Common myeloid progenitor, CD34-positive (primary cell): ENCODE measurements at regions not wholly inside any gene's neighbourhood (a gene's known extent, or its start where the extent isn't known, plus 50 kb on each side); places are given as distances from the start of the nearest gene placed in this dataset.

Experiments used
- CTCF ChIA-PET: fragments of 350-600 bp; sonication (Branson Sonifier 250); formaldehyde crosslinking; loops from one replicate; lab custom pipeline; 2021; ENCODE audit warnings: antibody characterized with exemption; lab: Charles Lee
- POLR2A ChIA-PET: fragments of 350-600 bp; sonication (Branson Sonifier 250); formaldehyde crosslinking; loops from one replicate; lab custom pipeline; 2021; ENCODE audit warnings: antibody characterized with exemption; lab: Charles Lee
- DNase-seq, 3 donors: peaks; one replicate each; pipeline versions ENCODE4 v3.0.0 to v3.0.0-alpha.2; 2013
- H3K27ac ChIP-seq, 2 experiments: 1 replicate in 1 of 2; 2 replicates in 1 of 2; pipeline ENCODE4 v1.7.0; 2013; ENCODE audit warnings: inconsistent platforms in 2 of 2, low read length in 2 of 2, mild to moderate bottlenecking in 2 of 2, low read depth in 1 of 2, moderate library complexity in 1 of 2; ENCODE audit not compliant: severe bottlenecking in 2 of 2, insufficient read depth in 1 of 2, poor library complexity in 1 of 2
- H3K27me3 ChIP-seq, 5 experiments: replicated peaks in 2 of 5; 1 replicate in 3 of 5; 2 replicates in 2 of 5; pipeline versions ENCODE4 v1.6.1 to v1.7.0; 2013; ENCODE audit warnings: low read length in 4 of 5, mild to moderate bottlenecking in 2 of 5, moderate library complexity in 2 of 5, inconsistent platforms in 1 of 5; ENCODE audit not compliant: insufficient read depth in 5 of 5, control insufficient read depth in 4 of 5
- H3K36me3 ChIP-seq, 4 experiments: 1 replicate in 2 of 4; 2 replicates in 2 of 4; pipeline versions ENCODE4 v1.6.1 to v1.7.0; 2013; ENCODE audit warnings: low read length in 3 of 4, control low read depth in 1 of 4, mild to moderate bottlenecking in 1 of 4; ENCODE audit not compliant: control insufficient read depth in 4 of 4, insufficient read depth in 4 of 4
- H3K4me1 ChIP-seq, 4 experiments: 1 replicate in 3 of 4; 2 replicates in 1 of 4; pipeline versions ENCODE4 v1.6.1 to v1.7.1; 2013; ENCODE audit warnings: low read length in 3 of 4, mild to moderate bottlenecking in 3 of 4, control low read depth in 1 of 4, inconsistent platforms in 1 of 4, moderate library complexity in 1 of 4; ENCODE audit not compliant: control insufficient read depth in 4 of 4, insufficient read depth in 4 of 4; ENCODE audit errors: control extremely low read depth in 1 of 4
- H3K4me3 ChIP-seq, 7 experiments: 1 replicate in 4 of 7; 2 replicates in 3 of 7; pipeline versions ENCODE4 v1.5.1 to v1.7.0; 2013; ENCODE audit warnings: mild to moderate bottlenecking in 7 of 7, low read length in 6 of 7, moderate library complexity in 6 of 7, inconsistent platforms in 2 of 7, low read depth in 2 of 7, control low read depth in 1 of 7; ENCODE audit not compliant: insufficient read depth in 4 of 7, control insufficient read depth in 1 of 7; ENCODE audit errors: extremely low read depth in 1 of 7
- H3K9me3 ChIP-seq, 5 experiments: 1 replicate in 4 of 5; 2 replicates in 1 of 5; pipeline versions ENCODE4 v1.6.1 to v1.7.1; 2013; ENCODE audit warnings: low read length in 4 of 5, mild to moderate bottlenecking in 2 of 5, inconsistent platforms in 1 of 5, low read depth in 1 of 5, moderate library complexity in 1 of 5; ENCODE audit not compliant: control insufficient read depth in 4 of 5, insufficient read depth in 2 of 5; ENCODE audit errors: control extremely low read depth in 1 of 5
- WGBS: methylation state at CpG from one replicate; pipeline ENCODE4 v1.1.5; 2013; ENCODE audit not compliant: insufficient coverage; 5-methylcytosine and 5-hydroxymethylcytosine counted together

GRCh38 chr4:113837397-113837796 is 75.9 kb upstream of the CAMK2D start:
- Histone ChIP-seq H3K27me3 (no peaks in the 10 kb centered on the region), H3K36me3 (no peaks in the 10 kb centered on the region), H3K27ac (no peak overlapping the region), H3K9me3 (no peaks in the 10 kb centered on the region), H3K4me3 (no peak overlapping the region), H3K4me1 (peaks cover 0 to 27% (median 6%) of the 10 kb centered on the region in 4 experiments)
- ChIA-PET POLR2A (no interaction called here), CTCF (interaction anchor here (0.6 to 1.6 kb wide), 4 partner anchors 16 to 955 kb away, joined by 3 to 4 read pairs (median 3); no protein-coding TSS in a partner anchor)
- no CpG with 5 or more reads among the region's 1 CpG for WGBS
- peak; percentile 75 to 95 (median 93) for DNase-seq

DNA sequence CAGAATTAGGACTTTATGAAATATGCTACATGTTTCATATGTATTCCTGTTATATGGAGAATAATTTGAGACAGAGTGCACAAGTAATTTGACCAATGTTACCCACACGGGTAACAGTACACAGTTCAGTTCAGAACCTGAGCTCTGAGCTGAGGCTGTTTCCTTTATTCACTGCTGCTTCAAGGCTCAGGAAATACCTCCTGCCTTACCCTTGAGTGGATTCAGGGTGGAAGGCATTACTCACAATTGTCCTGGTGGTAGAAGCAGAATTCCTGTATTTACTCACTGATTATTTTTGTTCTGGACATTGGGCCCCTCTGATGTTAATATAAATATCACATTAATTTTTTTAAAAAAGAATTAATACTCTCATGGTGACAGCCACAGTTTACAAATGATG is 73.5 kb upstream of the CAMK2D start:
- H3K36me3 ChIP-seq = no peaks in the 10 kb centered on the region
- H3K4me3 ChIP-seq = no peak overlapping the region
- 91% methylated on average over 1 of the region's 1 CpG for WGBS
- no peak for DNase-seq
- H3K27ac ChIP-seq = no peak overlapping the region
- H3K27me3 ChIP-seq = no peaks in the 10 kb centered on the region
- ChIA-PET CTCF (interaction anchor here (1.0 to 2.8 kb wide), 2 partner anchors 9 to 272 kb away, joined by 3 to 7 read pairs; no protein-coding TSS in a partner anchor), POLR2A (no interaction called here)
- no peaks in the 10 kb centered on the region for H3K9me3 ChIP-seq
- H3K4me1 ChIP-seq = peaks cover 0 to 34% (median 6%) of the 10 kb centered on the region in 4 experiments

DNA sequence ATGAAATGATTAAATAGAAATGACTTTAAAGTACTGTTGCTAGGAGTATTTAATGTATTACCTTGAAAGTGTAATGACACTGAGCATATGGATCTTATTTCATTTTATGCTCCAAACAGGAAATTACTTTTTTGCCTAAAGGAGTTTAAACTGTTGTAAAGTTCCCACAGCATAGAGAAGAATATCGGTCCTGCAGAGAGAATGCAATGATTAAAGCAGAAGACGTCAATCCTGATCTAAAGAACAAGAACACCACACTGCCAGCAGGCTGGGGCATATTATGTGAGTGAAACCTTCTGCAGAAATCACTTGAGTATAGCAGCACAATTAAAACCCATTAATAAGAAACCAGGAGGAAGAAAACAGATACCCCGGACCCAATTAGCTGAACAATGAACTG is 72.8 kb upstream of the CAMK2D start:
- Histone ChIP-seq H3K9me3 (no peaks in the 10 kb centered on the region), H3K4me3 (no peak overlapping the region), H3K27ac (no peak overlapping the region), H3K36me3 (no peaks in the 10 kb centered on the region), H3K27me3 (no peaks in the 10 kb centered on the region), H3K4me1 (peaks cover 0 to 34% (median 6%) of the 10 kb centered on the region in 4 experiments)
- DNase-seq = no peak
- WGBS = 100% methylated on average over 1 of the region's 3 CpGs
- CTCF ChIA-PET = interaction anchor here (2.8 kb wide), 1 partner anchor 9 kb away, joined by 7 read pairs; no protein-coding TSS in a partner anchor
- POLR2A ChIA-PET = no interaction called here

DNA sequence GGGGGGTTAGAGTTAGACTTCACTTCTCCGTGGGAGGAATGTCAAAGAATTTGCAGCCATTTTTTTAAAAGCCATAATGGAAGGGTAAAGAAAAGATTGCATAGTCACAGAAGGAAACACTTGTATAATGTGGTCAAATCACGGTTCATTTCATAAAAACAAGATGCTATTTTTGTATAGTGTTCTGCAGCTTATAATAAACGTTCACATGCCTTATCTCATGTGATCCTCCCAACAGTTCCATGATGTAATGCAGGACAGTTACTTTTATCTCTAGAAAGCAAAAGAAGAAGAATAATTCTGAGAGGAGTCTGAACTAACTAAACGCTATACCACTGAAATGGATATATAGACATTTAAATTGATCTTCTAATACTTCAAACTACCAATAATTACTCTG is 71.3 kb upstream of the CAMK2D start:
- Histone ChIP-seq H3K4me3 (no peak overlapping the region), H3K27ac (no peak overlapping the region), H3K36me3 (no peaks in the 10 kb centered on the region), H3K27me3 (no peaks in the 10 kb centered on the region), H3K9me3 (no peaks in the 10 kb centered on the region), H3K4me1 (peaks cover 0 to 26% (median 4%) of the 10 kb centered on the region in 4 experiments)
- ChIA-PET POLR2A (no interaction called here), CTCF (no interaction called here)
- DNase-seq = peak in 1 of 3 donors; percentile 9
- 29% methylated on average over 1 of the region's 4 CpGs for WGBS

GRCh38 chr4:113831457-113831856 is 69.9 kb upstream of the CAMK2D start:
- no peak overlapping the region for H3K4me3 ChIP-seq
- H3K9me3 ChIP-seq = no peaks in the 10 kb centered on the region
- H3K27ac ChIP-seq = no peak overlapping the region
- H3K4me1 ChIP-seq = peaks cover 0 to 15% (median 0%) of the 10 kb centered on the region in 4 experiments
- ChIA-PET POLR2A (no interaction called here), CTCF (interaction anchor here (0.7 kb wide), 1 partner anchor 193 kb away, joined by 3 read pairs; no protein-coding TSS in a partner anchor)
- no peaks in the 10 kb centered on the region for H3K36me3 ChIP-seq
- DNase-seq = peak; percentile 38 to 65 (median 48)
- H3K27me3 ChIP-seq = no peaks in the 10 kb centered on the region

DNA sequence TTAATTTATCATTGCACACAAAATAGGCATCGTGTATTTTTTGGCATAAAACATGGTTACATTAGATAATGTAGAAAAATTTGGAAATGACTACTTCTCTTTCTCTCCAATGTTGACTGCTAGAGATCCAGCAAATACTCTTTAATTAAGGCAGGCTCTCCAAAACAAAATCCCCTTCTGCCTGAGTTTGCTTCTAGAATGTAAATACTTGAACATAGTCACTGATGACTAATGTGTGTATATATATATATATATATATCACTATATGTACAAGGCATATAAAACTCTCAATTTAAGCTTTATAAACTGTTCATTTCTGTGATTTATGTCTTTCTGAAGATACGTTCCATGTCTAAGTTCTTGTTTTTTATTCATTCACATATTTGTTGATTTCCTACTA is 67.2 kb upstream of the CAMK2D start:
- WGBS = no CpG with 5 or more reads among the region's 2 CpGs
- CTCF ChIA-PET = no interaction called here
- POLR2A ChIA-PET = no interaction called here

GRCh38 chr4:113827285-113827684 is 65.7 kb upstream of the CAMK2D start:
- POLR2A ChIA-PET = no interaction called here

More for the DNA sequence above, 67.2 kb upstream of the CAMK2D start:
- H3K27me3 ChIP-seq = no peaks in the 10 kb centered on the region
- H3K36me3 ChIP-seq = no peaks in the 10 kb centered on the region
- H3K27ac ChIP-seq = no peak overlapping the region
- DNase-seq = no peak
- H3K4me3 ChIP-seq = no peak overlapping the region
- peaks cover 13 to 40% (median 17%) of the 10 kb centered on the region in 4 experiments for H3K4me1 ChIP-seq
- H3K9me3 ChIP-seq = no peaks in the 10 kb centered on the region

More at GRCh38 chr4:113827285-113827684, 65.7 kb upstream of the CAMK2D start:
- Histone ChIP-seq H3K4me3 (no peak overlapping the region), H3K27ac (no peak overlapping the region), H3K4me1 (peaks cover 15 to 42% (median 20%) of the 10 kb centered on the region in 4 experiments), H3K9me3 (no peaks in the 10 kb centered on the region), H3K36me3 (no peaks in the 10 kb centered on the region), H3K27me3 (no peaks in the 10 kb centered on the region)
- CTCF ChIA-PET = interaction anchor here (1.2 kb wide), 1 partner anchor 17 kb away, joined by 3 read pairs; no protein-coding TSS in a partner anchor
- DNase-seq = no peak
- WGBS = 100% methylated on average over 1 of the region's 2 CpGs
